Hepatocyte (in vitro differentiated cells): ENCODE measurements at regions not wholly inside any gene's neighbourhood (a gene's known extent, or its start where the extent isn't known, plus 50 kb on each side); places are given as distances from the start of the nearest gene placed in this dataset.

Experiments
- DNase-seq: peaks from one replicate; pipeline ENCODE4 v3.0.0-alpha.2; 2016; ENCODE audit warnings: low spot score
- H2AFZ ChIP-seq: fragments of 200-600 bp; sonication (generic); 2 replicates; pipeline ENCODE4 v1.6.0; 2016; ENCODE audit warnings: antibody characterized with exemption, mild to moderate bottlenecking
- H3K27ac ChIP-seq: fragments of 200-600 bp; sonication (generic); 2 replicates; pipeline ENCODE4 v1.5.1; 2016; ENCODE audit warnings: mild to moderate bottlenecking
- H3K27me3 ChIP-seq: fragments of 200-600 bp; sonication (generic); 2 replicates; pipeline ENCODE4 v1.6.1; 2016
- H3K36me3 ChIP-seq: fragments of 200-600 bp; sonication (generic); replicated peaks from 2 replicates; pipeline ENCODE4 v1.5.1; 2016; ENCODE audit warnings: low read depth; ENCODE audit not compliant: insufficient read depth
- H3K4me1 ChIP-seq: fragments of 200-600 bp; sonication (generic); 2 replicates; pipeline ENCODE4 v1.5.1; 2016; ENCODE audit warnings: mild to moderate bottlenecking, moderate library complexity; ENCODE audit not compliant: insufficient read depth
- H3K4me2 ChIP-seq: fragments of 200-600 bp; sonication (generic); 2 replicates; pipeline ENCODE4 v1.6.0; 2016
- H3K4me3 ChIP-seq: fragments of 200-600 bp; sonication (generic); 2 replicates; pipeline ENCODE4 v1.5.1; 2016; ENCODE audit warnings: mild to moderate bottlenecking
- H3K79me2 ChIP-seq: fragments of 200-600 bp; sonication (generic); 2 replicates; pipeline ENCODE4 v1.6.0; 2017; ENCODE audit warnings: mild to moderate bottlenecking
- H3K9me2 ChIP-seq: fragments of 200-600 bp; sonication (generic); replicated peaks from 2 replicates; pipeline ENCODE4 v1.6.0; 2017; ENCODE audit warnings: mild to moderate bottlenecking; ENCODE audit not compliant: insufficient read depth
- H3K9me3 ChIP-seq: fragments of 200-600 bp; sonication (generic); 2 replicates; pipeline ENCODE4 v1.5.1; 2016; ENCODE audit warnings: low read depth, mild to moderate bottlenecking
- H4K20me1 ChIP-seq: fragments of 200-600 bp; sonication (generic); 2 replicates; pipeline ENCODE4 v1.6.0; 2016; ENCODE audit warnings: mild to moderate bottlenecking; ENCODE audit not compliant: insufficient read depth, poor library complexity, severe bottlenecking
- CTCF ChIP-seq: fragments of 200-600 bp; sonication (generic); IDR thresholded peaks from 2 replicates; pipeline ENCODE4 v1.5.1; 2016; ENCODE audit warnings: antibody characterized with exemption, mild to moderate bottlenecking; ENCODE audit not compliant: poor library complexity
- EZH2 ChIP-seq: fragments of 200-600 bp; sonication (generic); IDR thresholded peaks from 2 replicates; pipeline ENCODE4 v1.6.1; 2016; ENCODE audit warnings: antibody characterized with exemption, mild to moderate bottlenecking, borderline replicate concordance
- EZH2phosphoT487 ChIP-seq: fragments of 200-600 bp; sonication (generic); IDR thresholded peaks from one replicate; pipeline ENCODE4 v1.6.1; 2018; ENCODE audit warnings: antibody characterized with exemption, mild to moderate bottlenecking, low read depth, moderate library complexity; ENCODE audit not compliant: unreplicated experiment, severe bottlenecking
- WGBS: methylation state at CpG from one replicate; pipeline ENCODE4 v1.1.6; 2016; ENCODE audit warnings: low lambda C conversion rate; ENCODE audit errors: missing lambda C conversion rate; 5-methylcytosine and 5-hydroxymethylcytosine counted together

DNA sequence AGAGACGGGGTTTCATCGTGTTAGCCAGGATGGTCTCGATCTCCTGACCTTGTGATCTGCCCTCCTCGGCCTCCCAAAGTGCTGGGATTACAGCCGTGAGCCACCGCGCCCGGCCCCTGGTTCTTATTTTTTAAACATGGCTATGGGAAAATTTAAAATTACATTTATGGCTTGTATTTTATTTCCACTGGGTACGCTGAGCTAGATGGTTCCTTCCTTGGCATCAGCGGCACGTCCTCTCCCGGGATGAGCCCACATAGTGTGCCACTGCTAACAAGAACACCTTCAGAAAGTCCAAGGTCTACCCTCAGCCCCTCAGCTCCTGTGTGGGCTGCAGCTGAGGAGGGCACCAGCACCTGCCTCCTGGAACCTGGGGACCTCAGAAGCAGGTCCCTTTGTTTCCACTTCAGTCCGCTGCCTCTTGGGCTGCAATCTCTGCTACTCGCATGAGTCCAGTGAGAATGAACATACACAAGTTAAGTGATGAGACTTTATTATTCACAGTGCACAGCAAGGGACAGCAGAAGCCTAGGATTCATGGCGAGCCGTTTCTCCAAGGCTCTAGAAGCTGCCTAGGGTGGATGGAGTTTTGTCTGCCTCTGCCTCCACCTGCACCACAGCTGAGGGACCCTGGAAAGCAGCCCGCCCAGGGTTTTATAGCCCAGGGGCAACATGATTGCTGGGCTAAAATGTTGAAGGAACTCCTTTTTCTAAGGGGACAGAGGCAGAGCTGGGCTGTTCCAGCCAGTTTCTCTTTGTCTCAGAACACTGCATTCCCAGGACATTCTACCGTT lies 107.5 kb upstream of the TEX51 start:
- Histone ChIP-seq H4K20me1 (no peaks in the 10 kb centered on the region), H3K27me3 (peaks cover 24% of the 10 kb centered on the region), H3K4me1 (no peaks in the 10 kb centered on the region), H3K9me3 (no peaks in the 10 kb centered on the region), H3K27ac (no peak overlapping the region), H3K4me3 (no peak overlapping the region), H3K4me2 (no peak overlapping the region), H3K36me3 (no peaks in the 10 kb centered on the region), H2AFZ (no peak overlapping the region), H3K79me2 (no peaks in the 10 kb centered on the region), H3K9me2 (no peaks in the 10 kb centered on the region)
- TF ChIP-seq CTCF (no peak), EZH2phosphoT487 (no peak), EZH2 (no peak)
- 93% methylated on average over 16 of the region's 18 CpGs for WGBS
- no peak for DNase-seq

DNA sequence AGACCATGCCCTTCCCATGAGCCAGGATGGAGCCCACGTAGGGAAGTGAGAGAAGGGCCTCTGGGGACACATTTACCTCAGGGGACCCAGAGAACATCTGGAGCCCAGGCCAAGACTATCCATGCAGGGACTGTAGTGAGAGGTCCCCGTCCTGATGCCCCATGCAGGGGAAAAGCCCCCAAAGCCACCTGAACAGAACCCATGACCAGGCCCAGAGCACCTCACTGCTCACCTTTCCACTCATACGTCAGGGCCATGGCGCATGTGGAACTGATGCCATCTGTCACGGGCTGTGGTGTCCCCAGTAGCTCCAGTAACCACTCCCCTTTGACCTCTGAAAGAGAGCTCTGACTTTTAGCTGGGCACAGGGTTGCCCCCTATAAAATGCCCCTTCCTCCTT lies 106.5 kb upstream of the TEX51 start:
- H3K27me3 ChIP-seq: peaks cover 24% of the 10 kb centered on the region
- no peak overlapping the region for H3K27ac ChIP-seq
- H3K9me2 ChIP-seq: no peaks in the 10 kb centered on the region
- H4K20me1 ChIP-seq: no peaks in the 10 kb centered on the region
- no peaks in the 10 kb centered on the region for H3K9me3 ChIP-seq
- no peaks in the 10 kb centered on the region for H3K4me1 ChIP-seq
- TF ChIP-seq CTCF: no peak
- TF ChIP-seq EZH2: no peak
- TF ChIP-seq EZH2phosphoT487: no peak
- no peaks in the 10 kb centered on the region for H3K36me3 ChIP-seq
- WGBS: 89% methylated on average over 5 of the region's 5 CpGs
- H3K4me3 ChIP-seq: no peak overlapping the region
- DNase-seq: no peak
- no peak overlapping the region for H3K4me2 ChIP-seq
- H3K79me2 ChIP-seq: no peaks in the 10 kb centered on the region
- no peak overlapping the region for H2AFZ ChIP-seq

DNA sequence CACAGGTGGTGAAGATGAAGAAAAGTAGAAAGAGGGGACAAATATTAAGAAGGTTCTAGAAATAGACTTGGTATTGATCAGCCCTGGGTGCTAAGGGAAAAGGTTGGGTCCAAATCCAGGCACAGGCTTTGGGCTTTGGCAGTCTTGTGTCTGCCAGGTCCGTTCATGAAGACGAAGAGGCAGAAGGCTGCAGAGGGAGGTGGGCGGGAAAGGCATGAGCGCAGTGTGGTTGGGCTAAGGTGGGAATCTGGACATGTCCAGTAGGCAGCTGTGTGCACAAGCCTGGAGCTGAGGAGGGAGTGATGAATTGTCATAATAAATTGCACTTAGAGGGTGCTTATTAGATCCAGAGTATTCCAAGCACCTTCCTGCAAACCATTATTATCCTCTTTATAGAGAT lies 105.7 kb upstream of the TEX51 start:
- 89% methylated on average over 4 of the region's 4 CpGs for WGBS
- no peak for TF ChIP-seq CTCF
- TF ChIP-seq EZH2: no peak
- TF ChIP-seq EZH2phosphoT487: no peak

More for the DNA sequence above, 105.7 kb upstream of the TEX51 start:
- Histone ChIP-seq H4K20me1 (no peaks in the 10 kb centered on the region), H3K9me3 (no peaks in the 10 kb centered on the region), H3K36me3 (no peaks in the 10 kb centered on the region), H3K4me3 (no peak overlapping the region), H2AFZ (no peak overlapping the region), H3K27me3 (peaks cover 24% of the 10 kb centered on the region), H3K4me2 (no peak overlapping the region), H3K9me2 (no peaks in the 10 kb centered on the region), H3K27ac (no peak overlapping the region), H3K4me1 (no peaks in the 10 kb centered on the region), H3K79me2 (no peaks in the 10 kb centered on the region)
- DNase-seq: no peak
